ENCODE measurements at regions not wholly inside any gene's neighbourhood (a gene's known extent, or its start where the extent isn't known, plus 50 kb on each side); places are given as distances from the start of the nearest gene placed in this dataset.
"Not testable (repeated sequence)": the region's sequence is repeated elsewhere in the genome, so short reads cannot be mapped to it uniquely, and the experiment has no call there.

DNA sequence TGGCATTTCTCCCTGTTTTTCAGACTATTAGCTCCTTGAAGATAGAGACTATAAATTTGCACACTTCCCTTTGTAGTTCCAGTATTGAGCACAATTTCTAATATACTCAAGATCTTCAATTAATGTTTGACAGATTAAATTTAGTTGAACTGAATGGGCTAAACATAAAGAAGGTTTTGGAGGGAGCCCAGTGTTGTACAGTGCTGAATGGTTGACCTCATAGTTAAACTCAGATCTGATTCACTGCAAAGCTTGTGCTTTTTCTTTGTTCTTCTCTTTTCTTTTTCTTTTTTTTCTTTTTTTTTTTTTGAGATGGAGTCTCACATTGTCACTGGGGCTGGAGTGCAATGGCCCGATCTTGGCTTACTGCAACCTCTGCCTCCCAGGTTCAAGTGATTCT, 411.7 kb upstream of the ZNF462 start:
- no peak for FAIRE-seq

DNA sequence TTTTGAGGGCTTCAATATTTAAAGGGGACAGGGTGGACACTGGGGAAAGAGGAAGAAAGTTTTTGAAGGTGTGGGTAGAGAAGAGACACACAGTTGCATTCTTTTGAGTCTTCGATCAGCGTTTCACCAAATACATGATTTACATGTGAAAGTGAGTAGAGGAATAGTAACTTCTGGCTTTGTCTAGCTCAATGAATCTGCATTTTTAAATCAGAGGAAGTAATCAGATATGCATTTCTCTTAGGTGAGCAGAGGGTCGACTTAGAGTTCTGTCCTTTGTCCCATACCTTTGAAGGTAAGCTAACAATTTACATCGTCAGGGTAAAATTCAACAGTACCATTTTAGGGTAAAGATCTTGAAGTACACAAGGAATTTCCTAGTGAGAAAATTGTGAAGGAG, 406.4 kb upstream of the ZNF462 start:
- FAIRE-seq: no peak

DNA sequence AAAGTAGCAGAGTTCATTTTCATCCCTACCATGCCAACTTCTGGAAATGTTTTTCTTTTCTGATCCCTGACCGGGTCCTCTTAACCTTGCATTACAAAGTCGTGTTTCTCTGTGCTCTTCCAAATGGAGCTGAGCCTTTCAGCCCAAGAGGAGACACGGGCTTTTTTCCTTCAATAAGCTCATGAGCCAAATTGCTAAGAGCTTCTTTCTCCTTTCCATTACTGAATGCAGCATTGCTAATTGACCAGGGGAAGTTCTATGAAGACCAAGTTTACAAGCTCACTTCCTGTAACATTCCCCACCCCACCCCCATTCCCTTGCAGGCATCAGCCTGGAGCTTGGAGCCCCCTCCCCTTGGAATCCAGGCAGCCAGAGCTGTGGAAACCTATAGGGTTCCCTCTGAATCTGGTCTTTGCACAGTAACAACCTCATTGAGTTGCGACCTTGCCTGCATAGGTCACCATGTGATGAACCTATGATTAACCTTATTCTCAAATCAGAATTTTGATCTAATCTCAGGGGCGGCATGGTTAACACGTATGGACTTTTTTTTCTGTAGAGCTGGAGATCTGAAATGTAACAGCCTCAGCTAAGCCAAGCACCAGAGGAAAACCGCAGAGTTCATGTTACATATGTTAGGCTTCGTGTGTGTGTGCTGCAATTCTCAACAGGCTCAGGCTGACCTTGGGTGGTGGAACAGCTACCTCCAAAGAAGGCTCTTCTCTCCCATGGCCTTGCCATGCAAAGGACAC, 395.7 kb upstream of the ZNF462 start:
- FAIRE-seq: no peak

DNA sequence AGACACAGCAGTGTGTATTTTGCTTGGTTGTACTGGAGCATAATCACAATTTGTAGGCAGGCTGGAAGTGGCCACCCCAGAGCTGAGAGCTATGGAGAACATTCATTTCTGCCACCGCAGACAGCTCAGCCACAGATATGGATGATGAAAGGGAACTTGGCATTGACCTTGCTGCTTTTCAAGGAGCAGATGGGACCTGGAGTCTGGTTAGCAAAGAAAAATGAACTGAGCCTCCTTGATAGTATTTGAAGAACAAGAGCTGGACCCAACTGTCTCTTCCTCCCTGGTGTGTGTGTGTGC, 395.2 kb upstream of the ZNF462 start:
- FAIRE-seq: no peak

DNA sequence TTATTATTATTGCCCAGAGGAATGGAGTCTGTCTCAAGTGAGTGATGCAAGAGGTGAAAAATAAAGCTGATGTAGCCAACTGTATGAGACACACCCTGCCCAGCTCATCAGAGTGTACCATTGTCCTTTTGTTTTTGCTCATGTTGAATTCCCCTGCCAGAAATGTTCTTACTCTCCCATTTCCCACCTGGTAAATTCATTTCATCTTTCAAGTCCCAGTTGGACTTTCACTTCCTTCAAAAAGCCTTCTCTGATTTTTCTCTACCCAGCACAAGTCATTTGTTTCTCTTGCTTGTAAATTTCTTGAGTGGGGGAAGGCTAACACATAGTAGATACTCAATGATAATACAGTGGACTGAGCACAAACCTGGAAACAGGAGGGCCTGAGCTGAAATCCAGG, 394.5 kb upstream of the ZNF462 start:
- no peak for FAIRE-seq

DNA sequence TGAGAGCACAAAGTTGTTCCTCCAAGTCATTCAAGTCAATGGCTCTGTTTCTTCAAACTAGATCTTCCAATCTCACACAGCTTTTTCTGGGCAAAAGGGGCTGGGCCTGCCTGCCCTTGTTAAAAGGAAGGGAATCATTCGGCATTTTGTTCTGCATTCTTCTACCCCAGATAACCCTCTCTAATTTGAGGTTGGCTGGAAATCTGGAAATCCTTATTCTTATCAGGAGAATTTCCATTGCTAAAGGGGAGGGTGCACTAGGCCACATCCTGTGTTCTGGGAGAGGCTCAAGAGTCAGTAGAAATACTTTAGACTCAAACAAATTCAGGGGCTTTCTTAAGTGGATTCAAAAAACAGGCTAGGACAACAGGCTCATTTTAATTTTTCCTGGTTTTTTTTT, 384.7 kb upstream of the ZNF462 start:
- no peak for FAIRE-seq

DNA sequence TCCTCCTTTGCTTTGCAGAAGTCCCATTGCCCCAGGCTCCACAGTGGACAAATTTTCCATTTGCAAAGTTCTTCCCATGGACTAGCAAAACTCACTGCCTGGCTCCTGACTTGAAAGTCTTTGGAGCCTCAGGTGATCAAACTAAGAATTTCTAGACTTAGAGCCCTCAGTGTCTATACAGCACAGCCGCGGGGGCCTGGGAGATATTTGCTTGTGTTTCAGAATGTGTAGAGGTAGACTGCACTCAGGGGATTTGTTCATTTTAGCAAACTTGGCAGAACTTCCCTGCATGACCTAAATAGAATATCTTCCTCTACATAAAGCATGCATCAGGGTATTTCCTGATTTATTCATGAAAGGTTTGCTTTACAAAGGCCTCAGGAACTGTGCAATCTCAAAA, 384.2 kb upstream of the ZNF462 start:
- no peak for FAIRE-seq

DNA sequence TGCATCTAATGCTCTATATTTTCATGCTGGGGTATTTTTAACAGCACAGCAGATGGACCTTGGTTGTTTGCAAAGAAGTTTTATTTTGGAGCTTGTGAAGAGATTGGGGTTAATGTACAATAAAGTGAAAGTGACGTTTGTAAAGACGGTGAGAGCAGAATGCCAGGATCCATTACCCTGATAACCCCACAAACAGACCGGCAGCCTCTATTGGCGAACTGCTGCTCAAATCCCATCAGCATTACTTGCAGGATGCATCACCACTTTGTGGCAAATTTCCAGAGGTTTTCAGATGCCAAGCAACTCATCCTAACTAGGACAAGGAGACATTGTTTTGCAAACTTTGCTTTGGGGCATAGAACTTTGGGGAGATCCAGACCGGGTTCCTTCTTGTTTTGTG, 383.3 kb upstream of the ZNF462 start:
- no peak for FAIRE-seq

DNA sequence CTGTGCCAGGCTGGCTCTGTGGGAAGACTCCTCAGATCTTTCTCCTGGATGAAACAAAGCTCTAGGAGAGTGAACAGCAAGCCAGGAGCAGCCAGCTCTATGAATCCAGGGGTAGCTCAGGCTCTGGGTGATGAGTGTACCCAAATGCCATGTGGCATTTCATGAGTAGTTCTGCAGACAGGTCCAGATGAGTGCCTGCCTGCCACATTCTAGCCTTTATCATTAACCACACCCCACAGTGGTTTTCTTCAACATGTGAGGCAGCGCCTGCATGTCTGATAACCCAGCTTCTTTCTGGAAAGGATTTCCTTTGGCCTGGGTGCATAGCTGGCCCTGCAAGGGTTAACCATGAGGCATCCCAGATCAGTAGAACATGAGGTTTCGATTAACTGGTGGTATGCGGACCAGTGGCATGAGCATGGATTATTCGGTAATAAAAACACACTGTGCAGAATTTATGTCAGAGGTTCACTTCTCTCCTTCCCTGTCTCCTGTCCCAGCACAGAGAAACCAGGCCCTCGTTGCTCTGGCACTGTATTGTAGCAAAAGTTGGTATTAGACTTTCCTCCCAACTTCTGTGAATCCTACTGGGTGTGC, 381.9 kb upstream of the ZNF462 start:
- FAIRE-seq: no peak

DNA sequence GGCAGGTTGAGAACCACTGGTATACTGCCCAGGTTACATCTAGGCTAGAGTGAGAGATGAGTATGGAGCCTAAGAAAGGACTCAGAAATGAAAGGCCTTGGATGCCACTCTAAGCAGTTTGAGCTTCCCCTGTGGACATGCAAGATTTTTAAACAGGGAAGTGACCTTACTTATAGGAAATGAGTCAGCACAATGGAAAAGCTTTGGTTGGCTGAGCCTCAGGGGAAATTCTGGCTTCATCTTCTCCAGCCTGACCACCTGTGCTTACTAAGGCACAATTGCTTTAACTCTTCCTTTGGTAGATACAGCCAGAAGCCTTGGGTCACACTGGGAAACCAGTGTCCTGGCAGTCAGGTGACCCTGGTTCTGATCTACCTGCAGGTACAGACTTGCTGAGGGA, 380.2 kb upstream of the ZNF462 start:
- FAIRE-seq: no peak

DNA sequence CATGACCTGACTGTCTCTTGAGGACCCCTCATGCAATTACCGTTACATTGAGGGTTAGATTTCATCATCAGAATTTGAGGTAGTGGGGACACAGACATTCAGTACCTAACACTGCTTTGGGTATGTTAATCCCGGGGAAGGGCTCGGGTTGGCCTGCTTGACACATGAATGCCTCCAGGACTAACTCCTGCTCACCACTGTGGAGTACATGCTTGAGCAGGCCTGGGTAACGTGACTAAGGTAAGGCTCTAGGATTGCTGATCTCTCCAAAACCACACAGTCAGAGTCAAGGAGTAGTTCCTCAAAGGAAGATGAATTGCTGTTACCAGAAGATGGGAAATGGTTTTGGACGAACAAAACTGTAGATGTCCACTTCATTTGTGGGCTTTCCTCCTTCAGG, 376.3 kb upstream of the ZNF462 start:
- no peak for FAIRE-seq

DNA sequence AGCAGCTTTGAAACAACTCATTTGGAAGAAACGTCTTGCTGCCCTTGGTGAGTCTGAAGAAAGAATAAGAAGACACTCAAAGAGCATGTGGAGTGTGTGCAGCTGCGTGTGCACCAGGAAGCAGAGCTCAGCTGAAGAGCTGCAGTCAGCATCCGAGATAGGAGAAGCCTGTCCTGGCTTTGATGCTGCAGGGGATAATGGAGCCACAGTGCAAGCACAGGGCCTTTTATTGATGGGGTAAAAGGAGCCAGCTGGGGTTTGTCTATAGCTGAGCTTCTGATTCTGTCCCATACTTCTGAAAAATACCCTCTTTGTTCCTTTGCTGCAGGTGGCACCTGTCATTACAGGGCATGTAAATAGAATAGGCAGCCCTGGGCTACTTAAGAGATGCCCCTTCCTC, 375.7 kb upstream of the ZNF462 start:
- no peak for FAIRE-seq

DNA sequence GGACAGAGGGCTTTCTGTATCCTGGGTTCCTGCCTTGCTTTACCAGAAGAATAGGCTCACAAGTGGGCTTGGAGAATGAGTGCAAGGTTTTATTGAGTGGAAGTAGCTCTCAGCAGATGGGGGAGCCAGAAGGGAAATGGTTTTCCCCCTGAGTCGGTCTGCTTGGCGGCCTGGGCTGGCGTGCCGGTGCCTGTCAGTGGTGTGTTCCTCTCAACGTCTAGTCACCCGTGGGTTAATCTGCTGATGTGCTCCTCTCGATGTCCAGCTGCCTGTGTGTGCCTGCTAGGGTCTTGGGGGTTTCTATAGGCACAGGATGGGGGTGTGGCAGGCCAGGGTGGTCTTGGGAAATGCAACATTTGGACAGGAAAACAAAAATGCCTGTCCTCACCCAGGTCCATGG, 370.8 kb upstream of the ZNF462 start:
- FAIRE-seq: not testable (repeated sequence)

DNA sequence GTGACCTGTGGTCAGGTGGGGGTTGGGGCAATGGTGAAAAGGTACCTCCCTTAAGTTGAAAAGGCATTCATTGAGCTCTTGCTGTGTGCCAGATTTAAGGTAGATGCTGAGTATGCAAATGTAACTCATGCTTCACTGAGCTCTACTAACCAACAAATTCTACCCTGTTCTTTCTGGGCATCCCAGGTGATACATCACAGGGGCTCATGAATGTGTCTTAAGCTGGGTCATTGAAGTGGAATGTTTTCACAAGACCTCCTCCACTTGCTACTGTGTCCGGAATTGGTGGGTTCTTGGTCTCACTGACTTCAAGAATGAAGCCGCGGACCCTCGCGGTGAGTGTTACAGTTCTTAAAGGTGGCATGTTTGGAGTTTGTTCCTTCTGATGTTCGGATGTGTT, 362.8 kb upstream of the ZNF462 start:
- no peak for FAIRE-seq

DNA sequence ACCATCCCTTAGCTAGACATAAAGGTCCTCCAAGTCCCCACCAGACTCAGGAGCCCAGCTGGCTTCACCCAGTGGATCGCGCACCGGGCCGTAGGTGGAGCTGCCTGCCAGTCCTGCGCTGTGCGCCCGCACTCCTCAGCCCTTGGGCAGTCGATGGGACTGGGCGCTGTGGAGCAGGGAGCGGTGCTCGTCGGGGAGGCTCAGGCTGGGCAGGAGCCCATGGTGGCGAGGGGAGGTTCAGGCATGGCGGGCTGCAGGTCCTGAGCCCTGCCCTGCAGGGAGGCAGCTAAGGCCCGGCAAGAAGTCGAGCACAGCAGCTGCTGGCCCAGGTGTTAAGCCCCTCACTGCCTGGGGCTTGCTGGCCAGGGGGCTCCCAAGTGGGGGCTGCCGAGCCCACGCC, 361.8 kb upstream of the ZNF462 start:
- not testable (repeated sequence) for FAIRE-seq

DNA sequence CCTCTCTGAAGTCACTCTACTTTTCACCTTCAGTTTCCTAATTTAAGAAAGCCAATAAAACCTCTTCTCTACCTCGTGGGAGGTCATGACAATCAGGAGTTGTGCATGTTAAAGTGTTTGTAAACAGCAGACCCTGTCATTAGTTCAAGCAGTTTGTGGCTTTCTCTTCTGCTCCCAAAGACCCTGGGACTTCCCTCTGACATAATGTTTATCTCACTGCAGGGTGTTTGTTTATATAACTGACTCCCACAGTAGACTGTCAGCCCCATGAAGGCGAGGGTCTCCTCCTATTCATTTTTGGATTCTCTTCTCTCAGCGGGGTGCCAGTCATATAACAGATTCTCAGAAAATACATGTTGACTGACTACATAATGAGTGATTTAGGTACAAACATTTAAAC, 360.0 kb upstream of the ZNF462 start:
- FAIRE-seq: no peak

DNA sequence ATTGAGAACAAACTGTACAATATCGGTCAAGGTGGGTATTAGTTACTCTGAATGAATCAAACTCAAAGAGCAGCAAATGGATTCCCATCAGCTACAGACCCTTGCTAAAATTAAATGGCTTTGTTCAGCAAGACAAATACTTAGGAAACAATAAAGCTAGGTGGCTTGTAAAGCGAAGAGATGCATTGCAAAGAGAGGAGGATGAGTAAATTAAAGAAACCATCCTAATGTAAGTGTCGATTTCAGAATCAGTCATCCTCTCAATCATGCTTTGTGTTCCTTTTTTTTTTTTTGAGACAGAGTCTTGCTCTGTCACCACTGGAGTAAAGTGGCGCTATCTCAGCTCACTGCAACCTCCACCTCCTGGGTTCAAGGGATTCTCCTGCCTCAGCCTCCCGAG, 359.2 kb upstream of the ZNF462 start:
- no peak for FAIRE-seq

DNA sequence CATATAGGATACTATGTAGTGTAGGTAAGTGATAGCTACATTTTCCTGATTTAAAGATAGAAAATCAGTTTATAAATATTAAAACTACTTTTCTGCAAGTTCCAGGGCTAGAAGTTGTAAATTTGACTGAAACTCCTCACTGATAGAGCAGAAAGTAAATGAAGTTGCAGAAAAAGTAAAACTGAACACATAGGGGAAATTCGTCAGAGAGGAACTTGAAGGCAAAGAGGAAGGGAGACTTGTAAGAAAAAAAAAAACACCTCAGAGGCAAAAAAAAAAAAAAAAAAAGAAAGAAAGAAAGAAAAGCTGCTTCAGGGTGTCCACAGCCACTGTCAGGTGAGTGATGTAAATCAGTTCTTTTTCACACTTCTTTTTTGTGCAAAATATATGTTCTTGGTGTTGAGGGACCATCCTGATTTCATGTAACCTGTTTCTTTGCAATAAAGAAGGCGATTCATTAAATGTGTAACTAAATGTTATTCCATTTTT, 336.2 kb upstream of the ZNF462 start:
- no peak for FAIRE-seq

DNA sequence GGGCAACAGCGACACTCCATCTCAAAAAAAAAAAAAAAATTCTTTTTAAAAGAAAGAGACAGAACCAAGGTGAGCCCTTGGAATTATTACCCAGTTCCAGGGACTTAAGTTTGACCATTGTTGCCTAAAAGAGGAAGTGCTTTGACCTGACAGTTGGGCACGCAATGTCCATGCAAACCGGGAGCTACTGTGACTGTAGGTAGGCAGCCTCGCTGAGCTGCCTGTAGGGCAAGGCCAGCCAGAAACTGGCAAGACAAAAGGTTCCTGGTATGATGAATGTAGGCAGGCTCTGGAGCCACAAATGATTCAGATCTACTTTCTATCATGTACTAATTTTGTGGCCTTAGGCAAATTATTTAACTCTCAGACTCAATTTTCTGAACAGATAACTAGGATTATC, 334.8 kb upstream of the ZNF462 start:
- FAIRE-seq: no peak

DNA sequence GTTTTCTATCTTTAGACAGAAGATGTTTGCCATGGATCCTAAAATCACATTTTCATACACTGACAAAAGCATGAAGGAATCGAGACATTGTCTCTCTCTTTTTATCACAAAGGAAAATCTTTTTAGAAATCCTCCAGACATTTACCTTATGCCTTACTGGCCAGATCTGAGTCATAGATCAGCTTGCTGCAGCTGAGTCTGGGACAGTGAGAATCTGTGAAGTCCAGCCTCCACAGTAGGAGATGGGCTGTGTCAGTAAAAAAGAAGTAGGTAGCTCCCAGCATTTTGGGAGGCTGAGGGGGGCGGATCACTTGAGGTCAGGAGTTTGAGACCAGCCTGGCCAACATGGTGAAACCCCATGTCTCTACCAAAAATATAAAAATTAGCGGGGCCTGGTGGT, 333.4 kb upstream of the ZNF462 start:
- FAIRE-seq: no peak

DNA sequence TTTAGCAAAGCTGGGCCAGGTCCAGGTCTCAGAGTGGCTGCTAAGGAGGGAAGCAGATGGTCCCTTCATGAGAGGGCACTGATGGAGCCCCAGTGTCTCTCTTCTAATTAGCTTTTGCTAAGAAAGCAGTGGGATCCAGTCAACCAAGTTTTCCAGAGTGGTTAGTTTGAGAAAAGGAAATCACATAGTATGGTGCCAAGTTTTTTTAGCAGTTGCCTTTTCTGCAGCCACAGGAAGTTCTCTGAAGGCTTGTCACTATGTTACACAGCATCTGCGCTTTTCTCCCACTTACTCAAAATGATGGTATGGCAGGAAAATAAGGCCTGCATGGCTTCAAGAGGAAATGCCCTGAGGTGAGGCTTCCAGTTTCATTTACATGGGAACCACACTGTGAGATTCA, 331.5 kb upstream of the ZNF462 start:
- no peak for FAIRE-seq

DNA sequence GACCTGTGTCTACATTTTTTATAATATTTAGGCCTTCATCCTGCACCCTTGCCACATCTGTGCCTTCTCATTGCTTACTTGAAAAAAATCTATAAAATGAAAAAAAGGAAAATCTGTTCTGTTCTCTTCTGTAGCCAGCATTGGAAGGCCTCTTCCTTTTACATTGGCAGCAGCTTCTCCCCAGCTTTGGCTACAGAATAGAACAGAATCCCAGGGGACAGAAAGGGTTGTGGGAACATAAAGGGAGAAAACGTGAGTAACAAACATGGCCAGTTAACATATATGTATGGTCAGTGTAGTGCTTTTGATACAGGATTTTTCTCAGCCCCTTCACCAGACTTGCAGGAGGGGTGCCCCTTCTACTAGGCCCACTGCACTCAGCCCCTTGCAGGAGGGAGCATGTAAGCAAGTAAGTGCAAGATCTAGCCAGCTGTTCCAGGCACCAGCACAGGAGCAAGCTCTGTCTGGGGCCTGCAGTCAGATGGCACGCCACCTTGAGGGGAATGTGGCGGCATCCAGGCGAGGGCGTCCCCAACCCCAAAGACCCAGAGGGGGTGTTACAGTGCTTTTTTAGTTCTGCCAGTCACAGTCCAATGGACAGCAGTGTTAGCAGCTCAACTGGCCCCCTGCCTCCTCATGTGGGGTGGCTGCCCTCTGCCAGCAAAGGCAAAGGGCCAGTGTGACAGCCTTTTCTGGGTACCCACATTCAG, 330.5 kb upstream of the ZNF462 start:
- no peak for FAIRE-seq

DNA sequence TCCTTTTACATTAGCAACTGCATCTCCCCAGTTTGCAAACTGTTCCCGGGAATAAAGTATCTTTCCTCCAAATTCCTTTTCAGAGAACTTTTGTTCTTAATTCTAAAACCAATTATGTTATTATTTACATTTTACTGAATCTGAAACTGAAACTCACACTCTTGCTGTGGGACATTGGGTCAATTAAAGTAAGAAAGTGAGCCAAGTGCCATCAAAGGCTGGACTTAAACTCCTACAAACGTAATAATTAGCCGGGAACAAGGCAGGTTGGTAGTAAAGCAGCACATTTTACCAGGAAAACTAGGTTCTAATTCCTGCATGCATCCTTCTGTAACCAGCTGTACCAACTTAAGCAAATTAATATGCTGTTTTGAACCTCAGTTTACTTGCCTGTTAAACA, 328.2 kb upstream of the ZNF462 start:
- no peak for FAIRE-seq

DNA sequence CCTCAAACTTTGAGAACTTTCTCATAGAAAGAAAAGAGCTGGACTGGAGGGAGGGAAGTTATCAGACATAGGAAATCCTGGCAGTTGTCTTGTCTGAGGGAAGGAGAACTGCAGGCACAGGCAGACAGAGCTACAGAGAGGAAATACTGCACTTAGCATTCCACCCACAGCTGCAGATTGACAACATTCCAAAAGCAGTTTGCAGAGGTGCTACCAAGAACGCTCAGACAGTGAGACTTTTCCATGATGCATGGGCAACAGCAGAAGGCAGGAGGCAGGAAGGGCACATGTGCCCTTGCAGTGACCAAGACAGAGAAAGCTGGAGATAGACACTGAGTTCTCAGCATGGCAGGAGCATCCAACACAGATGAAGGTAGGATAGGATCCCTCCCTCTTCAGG, 327.5 kb upstream of the ZNF462 start:
- FAIRE-seq: no peak
